Esophagus muscularis mucosa (tissue), 3 donors: ENCODE measurements at regions not wholly inside any gene's neighbourhood (a gene's known extent, or its start where the extent isn't known, plus 50 kb on each side); places are given as distances from the start of the nearest gene placed in this dataset.

ENCODE experiments used
- POLR2A ChIP-seq: fragments of 450-650 bp; IDR thresholded peaks from one replicate; pipeline ENCODE4 v1.6.1; 2017; ENCODE audit warnings: antibody characterized with exemption, moderate library complexity, mild to moderate bottlenecking, low read depth
- TF ChIP-seq, protein P1 (sequence below), 3 experiments: fragments of 200-600 bp in 2 of 3; fragments of 450-650 bp in 1 of 3; sonication (generic) in 2 of 3; IDR thresholded peaks; one replicate each; pipeline ENCODE4 v1.5.1; 2017 to 2019; ENCODE audit warnings: antibody characterized with exemption in 3 of 3, mild to moderate bottlenecking in 2 of 3, moderate library complexity in 1 of 3

DNA sequence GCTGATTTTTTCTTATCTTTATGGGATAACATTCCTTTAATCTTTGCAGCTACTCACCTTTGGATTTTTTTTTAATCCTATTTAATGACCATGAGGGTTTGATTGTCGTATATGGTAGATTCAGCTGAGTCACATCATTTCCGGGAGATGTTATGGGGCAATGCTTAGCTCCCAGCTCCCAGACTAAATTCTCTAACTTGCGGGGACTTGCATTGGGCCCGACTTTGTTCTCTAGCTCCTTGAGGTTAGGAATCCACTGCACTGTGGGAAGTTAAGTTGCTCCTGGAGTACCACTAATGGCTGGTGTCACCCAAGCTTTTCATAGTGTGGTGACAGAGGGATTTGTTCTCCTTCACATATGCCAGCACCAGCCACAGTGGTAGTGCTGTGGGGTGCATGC lies 287.4 kb downstream of the TECRL start:
- no peak for TF ChIP-seq POLR2A
- TF ChIP-seq, protein P1, sequence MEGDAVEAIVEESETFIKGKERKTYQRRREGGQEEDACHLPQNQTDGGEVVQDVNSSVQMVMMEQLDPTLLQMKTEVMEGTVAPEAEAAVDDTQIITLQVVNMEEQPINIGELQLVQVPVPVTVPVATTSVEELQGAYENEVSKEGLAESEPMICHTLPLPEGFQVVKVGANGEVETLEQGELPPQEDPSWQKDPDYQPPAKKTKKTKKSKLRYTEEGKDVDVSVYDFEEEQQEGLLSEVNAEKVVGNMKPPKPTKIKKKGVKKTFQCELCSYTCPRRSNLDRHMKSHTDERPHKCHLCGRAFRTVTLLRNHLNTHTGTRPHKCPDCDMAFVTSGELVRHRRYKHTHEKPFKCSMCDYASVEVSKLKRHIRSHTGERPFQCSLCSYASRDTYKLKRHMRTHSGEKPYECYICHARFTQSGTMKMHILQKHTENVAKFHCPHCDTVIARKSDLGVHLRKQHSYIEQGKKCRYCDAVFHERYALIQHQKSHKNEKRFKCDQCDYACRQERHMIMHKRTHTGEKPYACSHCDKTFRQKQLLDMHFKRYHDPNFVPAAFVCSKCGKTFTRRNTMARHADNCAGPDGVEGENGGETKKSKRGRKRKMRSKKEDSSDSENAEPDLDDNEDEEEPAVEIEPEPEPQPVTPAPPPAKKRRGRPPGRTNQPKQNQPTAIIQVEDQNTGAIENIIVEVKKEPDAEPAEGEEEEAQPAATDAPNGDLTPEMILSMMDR (IDR thresholded peaks at IDR 0.05): no peak
